T-helper 2 cell treated with Interferon-gamma antibody and Interleukin-4, amounts not matched to agents 100 ng/mL and 5 ng/mL, for 36 hours (primary cell): ENCODE measurements at regions not wholly inside any gene's neighbourhood (a gene's known extent, or its start where the extent isn't known, plus 50 kb on each side); places are given as distances from the start of the nearest gene placed in this dataset.
"Not testable (repeated sequence)": the region's sequence is repeated elsewhere in the genome, so short reads cannot be mapped to it uniquely, and the experiment has no call there.

ENCODE experiments used
- intact Hi-C: fragments of 100-400 bp; cut with micrococcal nuclease; formaldehyde crosslinking; loops from one replicate; pipeline ENCODE4 v1.15.1; 2023

DNA sequence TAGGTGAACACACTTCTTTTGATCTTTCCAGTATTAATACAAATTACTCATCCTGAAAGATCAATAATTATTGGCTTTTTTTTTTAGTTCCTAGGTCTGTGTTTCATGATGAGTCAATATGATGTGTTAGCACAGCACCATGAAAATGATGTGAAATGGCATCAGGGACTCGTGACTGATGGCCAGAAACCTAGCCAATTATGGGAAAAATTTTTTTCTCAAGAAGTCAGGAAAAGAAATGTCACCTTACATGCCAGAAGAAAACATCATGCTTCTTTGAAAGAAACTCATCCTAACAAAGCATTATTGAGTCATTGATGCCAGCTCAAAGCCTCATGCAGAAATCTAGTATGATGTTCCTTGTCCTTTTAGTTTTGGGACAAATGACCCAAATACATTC is 468.3 kb upstream of the CBLB start:
- intact Hi-C loops: loop anchor here (5.0 to 10.0 kb wide), 4 partner anchors 35 to 972 kb away; partner anchors contain the start of gene ALCAM

DNA sequence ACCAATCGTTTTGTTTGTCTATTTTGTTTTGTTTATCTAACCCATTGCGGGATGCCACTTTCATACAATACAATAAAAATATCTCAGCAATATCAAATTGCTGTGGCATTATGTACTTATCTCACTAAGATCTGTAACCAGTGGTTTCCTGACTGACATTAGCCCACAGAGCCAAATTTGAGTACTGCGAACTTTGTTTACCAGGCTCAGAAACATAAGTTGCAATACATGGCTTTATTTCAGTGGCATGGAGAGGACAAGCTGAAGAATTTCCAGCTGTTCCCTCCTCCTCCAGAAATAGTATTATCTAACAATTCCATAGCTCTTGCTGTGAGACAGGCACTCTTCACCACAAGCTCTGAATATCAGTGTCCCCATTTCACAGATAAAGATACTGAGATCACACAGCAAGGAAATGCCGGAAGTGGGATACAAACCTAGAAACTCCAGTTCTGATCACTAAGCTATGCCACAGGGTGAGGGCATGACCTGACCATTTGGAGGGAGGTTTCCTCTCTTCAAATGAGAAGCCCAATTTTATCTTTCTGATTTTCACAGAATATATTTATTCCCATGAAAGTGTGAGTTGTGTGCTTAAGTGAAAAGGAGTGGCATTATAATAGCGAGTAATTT is 469.9 kb upstream of the CBLB start:
- intact Hi-C loops: loop anchor here (5.0 to 10.0 kb wide), 4 partner anchors 36 to 974 kb away; partner anchors contain the start of gene ALCAM

DNA sequence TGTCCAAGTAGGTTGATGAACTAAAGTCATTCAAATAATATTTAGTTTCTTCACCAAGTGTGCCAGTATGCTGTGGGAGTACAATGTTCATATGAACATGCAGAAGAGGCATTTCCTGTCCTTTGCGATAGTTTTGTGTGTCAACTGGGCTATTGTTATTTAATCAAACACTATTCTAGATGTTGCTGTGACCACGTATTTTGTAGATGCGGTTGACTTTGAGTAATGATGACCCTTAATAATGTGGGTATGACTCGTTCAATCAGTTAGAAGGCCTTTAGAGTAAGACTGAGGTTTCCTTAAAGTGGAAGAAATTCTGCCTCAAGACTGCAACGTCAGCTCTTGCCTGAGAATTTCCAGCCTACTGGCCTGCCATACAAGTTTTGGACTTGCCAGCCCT is 470.7 kb upstream of the CBLB start:
- intact Hi-C loops: loop anchor here (5.0 to 10.0 kb wide), 4 partner anchors 37 to 975 kb away; partner anchors contain the start of gene ALCAM

DNA sequence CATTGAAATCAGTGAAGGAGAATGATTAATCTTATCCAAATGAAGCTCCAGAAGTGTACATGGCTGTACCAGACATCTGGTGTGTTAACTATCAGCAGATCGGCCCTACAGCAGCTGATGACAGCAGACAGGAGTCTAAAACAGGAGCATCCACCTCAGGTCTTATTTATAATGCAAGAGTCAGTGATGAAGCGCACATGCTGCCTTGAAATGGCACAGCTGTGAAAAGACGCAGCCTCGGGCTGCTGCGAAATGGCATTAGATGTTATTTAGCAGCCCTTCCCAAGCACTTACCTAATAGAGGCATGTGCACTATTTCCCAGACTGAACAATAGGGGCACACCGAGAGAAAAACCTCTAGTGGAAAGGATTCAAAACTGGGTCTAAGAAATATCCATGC is 472.3 kb upstream of the CBLB start:
- intact Hi-C loops: no loop called here

DNA sequence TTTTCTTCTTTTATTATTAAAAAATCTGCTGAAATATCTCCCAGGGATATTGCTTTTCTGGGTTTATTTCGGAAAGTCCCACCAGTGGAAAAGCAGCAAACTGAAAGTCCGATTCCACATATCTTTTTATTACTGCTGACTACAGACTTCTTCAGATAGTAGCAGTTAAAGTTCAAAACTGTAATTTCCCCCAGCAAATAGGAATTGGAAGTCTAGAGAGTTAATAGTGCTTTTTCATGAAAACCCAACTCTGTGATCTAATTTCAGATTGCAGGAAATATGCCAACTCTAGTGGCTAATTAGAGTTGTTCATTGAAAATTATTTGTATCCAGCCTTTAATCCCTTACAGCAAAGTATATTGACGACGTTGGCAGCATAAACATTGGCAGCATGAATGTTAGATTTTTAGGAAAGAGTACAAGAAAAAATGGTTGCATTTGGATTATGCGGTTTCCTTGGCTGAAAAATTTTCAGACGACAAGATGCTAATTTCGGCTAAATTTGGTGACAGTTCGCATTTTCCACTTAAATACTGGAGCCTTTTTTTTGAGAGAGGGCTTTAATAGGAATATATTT is 472.9 kb upstream of the CBLB start:
- intact Hi-C loops: no loop called here

DNA sequence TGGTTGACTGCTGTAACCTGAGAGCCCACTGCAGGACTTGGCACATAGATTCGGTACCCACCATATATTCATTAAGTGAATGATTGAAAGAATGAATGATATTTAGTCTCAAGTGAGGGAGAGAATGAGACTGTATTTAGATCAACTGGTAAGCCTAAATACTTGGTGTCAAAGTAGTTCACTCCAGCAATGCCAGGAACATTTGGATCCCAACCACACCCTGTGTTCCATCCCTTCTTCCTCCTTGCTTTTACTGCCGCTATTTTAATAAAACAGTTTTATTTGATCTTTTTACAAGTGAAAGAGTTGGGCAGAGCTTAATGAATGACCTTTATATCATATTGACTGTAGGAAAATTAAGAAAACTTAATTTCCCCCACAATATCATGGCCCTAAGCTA is 473.6 kb upstream of the CBLB start:
- intact Hi-C loops: no loop called here

DNA sequence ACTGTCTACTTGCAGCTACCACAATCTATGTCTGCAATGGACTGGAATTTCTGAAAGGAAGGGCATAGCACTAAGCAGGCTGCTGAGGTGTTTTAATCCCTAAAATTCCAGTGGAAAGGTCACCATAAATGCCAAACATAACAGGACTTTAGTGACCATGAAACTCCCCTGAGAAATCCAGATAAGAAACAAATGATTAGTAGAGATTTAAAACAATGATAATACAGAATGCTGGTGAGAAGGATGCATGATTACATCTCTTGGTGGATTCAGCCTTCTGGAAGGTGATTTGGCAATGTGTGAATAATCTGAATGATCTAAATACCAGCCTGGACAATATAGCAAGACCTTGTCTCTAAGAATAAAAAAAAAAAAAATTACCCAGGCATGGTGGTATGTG is 475.0 kb upstream of the CBLB start:
- intact Hi-C loops: no loop called here

DNA sequence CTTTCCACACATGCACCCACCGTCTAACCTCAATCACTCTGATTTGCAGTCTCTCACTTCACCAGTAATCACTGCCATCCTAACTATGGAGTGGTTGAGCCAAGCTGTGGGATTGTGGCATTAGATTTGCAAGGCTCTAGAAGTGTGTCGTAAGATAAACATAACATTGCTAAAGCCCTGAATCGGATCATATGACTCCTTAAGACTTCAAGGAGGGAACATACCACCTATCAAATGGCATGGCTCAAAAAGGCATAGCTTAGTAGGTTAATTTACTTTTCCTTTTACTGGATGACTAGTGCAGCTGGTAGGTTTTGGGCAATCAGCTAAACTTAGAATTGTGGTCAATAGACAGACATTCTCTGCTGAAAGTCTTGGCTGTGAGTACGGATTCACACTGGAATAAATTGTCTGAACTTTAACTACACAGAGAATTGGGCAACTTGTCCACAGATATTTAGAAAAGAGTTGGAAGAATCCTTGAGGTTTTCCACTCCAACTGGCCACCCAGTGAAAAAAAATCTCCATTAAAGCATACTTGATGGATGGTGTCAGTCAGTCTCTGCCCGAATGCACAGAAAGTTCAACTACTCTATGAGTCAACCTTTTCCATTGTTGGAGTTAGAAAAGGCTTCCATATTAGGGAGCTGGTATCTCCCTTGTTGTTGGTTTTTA is 476.7 kb upstream of the CBLB start:
- intact Hi-C loops: no loop called here

DNA sequence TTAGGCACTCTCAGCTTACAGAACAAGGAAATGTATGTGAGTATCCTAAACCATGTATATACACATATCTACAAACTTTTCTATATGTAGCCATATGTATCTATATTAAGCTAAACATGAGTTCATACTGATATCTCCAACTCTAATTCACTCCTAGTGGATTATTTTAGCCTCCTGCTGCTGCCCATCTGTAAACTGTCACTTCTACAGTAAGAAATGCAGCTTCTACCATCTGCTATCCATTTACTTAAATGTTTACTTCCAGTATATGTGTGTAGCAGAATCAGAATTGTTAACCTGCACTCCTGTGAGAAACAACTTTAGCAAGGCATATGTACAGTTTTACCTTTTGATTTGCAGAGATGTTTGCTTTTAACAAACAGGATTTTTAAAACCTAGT is 478.5 kb upstream of the CBLB start:
- intact Hi-C loops: no loop called here

DNA sequence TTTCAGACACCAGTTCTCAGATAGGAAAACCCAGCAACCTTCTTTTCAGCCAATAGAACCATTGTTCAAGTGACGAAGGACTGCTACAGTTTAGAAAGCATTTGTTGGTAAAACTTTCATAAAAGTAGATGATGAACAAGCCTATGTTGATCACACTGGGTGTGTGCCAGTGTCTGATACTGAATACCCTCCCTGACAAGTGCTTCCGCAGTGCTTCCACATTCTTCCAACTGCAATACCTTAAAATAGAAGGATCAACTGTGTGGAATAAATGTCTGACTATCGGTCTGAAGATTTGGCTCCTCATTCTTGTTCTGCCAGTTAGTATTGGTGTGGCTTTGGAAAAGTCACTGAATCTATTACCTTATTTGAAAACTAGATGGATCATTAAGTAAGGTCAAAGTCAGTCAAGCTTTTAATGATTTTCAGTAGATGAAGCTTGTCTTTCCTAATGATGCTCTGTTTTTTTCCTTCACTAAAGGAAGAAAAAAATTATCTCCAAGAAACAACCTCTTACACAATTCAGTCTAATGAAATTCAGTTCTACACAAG is 479.4 kb upstream of the CBLB start:
- intact Hi-C loops: no loop called here

DNA sequence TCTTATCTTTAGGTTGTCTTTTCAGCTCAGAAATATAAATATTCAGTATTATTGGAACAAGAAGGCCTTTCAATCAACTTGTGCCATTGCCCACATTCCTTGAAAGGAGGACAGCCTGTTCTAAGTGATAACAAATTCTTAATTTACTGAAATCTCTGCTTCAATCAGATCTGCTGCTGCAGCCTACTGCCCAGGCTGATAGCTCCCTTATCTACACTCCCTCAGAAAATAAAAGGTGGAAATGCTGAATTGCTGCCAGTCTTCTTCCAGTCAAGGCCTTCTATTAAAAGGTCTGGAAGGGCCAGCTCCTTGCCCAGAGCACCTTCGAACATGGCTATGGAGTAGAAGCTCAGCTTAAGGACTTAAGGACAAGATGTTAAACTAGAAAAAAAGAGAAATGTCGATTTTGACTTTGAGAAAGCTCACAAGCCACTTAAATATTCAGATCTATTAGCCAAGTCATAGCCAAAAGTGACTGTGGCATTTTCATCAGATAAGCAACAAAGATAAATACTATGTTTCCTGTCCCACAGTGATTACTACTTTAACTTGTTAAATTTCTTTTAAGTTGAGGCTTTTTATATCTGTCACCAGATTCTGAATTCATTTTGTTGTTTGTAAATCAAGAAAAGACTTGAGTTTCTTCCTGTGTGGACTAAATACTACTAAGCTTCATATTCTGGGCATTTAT is 480.5 kb upstream of the CBLB start:
- intact Hi-C loops: no loop called here

DNA sequence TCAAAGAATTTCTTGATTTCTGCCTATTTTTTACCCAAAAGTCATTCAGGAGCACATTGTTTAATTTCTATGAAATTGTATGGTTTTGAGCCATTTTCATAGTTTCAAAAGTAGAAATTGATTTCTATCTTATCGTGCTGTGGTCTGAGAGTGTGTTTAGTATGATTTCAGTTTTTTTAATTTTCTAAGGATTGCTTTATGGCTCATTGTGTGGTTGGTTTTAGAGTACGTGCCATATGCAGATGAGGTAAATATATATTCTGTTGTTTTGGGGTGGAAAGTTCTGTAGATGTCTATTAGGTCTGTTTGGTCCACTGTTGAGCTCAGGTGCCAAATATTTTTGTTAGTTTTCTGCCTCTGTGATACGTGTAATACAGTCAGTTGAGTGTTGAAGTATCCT is 487.1 kb upstream of the CBLB start:
- intact Hi-C loops: no loop called here

DNA sequence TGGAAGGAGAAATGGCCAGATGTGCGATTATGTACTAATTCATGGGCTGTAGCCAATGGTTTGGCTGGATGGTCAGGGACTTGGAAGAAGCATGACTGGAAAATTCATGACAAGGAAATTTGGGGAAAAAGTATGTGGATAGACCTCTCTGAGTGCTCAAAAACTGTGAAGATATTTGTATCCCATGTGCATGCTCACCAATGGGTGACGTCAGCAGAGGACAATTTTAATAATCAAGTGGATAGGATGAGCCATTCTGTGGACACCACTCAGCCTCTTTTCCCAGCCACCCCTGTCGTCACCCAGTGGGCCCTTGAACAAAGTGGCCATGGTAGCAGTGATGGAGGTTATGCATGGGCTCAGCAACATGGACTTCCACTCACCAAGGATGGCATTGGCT is 490.9 kb upstream of the CBLB start:
- intact Hi-C loops: no loop called here

DNA sequence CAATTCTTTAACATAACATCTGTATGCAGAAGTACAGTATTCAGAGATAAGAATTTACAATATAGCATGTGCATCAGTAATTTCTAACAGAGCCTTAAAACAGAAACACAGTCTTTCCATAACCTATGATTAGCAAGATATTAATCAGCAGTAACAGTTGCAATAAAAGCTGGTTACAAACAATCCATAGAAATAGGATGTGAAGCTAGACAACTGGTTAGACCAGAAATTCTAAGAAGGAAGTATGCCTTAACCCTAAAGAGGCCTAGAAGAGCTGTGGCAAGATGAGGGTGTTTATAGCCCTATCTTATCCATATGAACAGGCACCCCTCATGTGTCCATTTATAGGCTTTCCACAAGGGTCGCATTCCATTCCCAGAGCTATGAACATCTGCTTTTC is 492.1 kb upstream of the CBLB start:
- intact Hi-C loops: not testable (repeated sequence)

DNA sequence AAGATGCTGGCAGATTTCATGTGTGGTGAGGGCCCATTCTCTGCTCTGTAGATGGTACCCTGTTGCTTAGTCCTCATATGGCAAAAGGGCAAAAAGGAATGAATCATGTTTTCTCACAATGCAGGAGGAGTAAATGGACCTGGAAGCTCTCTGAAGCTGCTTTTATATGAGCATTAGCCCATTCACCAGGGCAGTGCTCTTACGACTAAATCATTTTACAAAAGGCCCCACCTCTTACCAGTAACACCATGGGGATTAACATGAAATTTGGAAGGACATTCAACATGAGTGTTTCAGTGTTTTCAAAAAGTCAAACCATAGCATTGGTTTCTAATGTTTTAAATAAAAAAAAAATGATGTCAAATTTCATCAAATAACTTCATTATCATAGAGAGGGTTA is 495.7 kb upstream of the CBLB start:
- intact Hi-C loops: no loop called here

DNA sequence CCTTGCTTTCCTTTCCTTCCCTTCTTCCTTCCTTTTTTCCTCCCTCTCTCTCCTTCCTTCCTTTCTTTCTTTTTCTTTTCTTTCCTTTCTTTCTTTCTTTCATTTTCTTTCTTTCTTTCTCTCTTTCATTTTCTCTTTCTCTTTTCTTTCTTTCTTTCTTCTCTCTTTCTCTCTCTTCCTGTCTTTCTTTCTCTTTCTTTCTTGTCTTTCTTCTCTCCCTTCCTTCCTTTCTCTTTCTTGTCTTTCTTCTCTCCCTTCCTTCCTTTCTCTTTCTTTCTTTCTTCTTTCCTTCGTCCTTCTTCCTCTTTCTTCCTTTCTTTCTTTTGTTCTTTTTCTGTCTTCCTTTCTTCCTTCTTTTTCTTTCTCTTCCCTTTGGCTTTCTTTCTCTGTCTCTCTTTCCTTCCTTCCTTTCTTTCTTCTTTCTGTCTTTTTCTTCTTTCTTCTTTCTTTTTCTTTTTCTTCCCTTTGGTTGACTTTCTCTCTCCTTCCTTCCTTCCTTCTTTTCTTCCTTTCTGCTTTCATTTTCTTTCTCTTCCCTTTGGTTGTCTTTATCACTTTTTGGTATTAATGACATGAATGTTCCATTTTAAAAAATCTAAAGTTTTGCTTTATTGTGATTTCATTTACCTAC is 496.4 kb upstream of the CBLB start:
- intact Hi-C loops: no loop called here

DNA sequence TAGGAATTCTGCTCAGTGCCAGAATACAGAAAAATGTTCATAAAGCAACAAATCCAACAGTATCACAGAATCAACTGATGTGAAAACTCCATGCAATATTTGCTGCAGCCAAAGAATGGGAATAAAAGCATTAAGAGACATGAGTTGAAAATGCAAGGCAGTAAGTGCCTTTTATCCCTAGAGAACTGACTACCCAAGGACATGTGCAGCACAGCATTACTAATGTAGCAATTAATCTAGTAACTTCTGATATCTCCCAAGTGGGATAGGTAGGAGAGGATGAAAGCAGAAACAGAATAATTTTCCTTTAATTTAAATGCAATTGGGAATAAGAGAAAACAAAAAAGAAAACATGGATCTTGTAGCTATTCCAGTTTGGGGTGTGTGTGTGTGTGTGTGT is 497.5 kb upstream of the CBLB start:
- intact Hi-C loops: no loop called here

DNA sequence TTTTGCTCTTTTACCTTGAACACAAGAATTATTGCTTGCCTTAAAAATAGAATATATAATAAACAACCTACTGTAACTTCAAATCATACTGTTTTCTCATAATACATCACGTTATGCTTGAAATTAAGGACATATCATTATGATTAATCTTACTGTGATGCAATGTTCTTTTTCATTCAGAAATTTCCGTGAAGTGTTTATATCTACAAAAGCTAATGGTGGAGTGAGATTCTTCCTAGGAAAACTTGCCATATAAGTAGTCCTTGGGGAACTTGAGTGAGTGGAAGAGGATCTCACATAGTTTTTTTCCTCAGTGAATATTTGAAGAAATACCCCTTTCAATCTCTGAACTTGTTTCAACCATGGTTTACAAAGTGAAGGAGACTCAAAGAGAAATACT is 498.7 kb upstream of the CBLB start:
- intact Hi-C loops: no loop called here

DNA sequence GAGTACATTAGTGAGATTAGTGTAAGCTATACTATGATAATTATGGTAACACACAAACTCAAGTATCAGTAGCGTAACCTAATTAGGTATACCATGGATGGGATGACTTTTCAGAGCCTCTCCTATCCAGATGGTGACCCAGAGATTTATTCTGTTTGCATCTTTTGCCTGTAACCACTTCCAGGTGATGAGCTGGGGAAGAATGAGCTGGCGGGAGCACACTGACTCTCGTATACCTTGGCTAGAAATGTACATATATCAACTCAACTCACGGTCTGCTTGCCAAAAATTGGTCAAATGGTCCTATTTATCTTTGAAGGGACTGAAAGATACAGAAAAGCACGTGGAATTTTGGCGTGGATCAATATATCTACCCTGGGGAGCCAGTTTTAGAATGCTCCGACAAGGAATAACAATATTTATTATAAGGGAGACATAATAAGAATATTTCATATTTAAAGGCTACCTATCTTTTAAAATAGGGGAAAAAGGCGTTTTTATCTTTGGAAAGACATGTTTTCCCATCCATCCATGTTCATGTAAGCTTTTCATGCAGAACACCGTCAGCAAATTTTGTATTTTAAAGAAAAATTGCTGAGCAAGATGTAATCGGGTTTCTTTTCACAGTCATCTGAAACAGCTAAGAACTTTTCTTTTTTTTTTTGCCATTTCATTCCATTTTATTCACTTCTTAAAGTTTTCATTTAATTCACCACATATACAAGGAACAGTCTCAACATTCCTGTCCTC is 502.6 kb upstream of the CBLB start:
- intact Hi-C loops: no loop called here

DNA sequence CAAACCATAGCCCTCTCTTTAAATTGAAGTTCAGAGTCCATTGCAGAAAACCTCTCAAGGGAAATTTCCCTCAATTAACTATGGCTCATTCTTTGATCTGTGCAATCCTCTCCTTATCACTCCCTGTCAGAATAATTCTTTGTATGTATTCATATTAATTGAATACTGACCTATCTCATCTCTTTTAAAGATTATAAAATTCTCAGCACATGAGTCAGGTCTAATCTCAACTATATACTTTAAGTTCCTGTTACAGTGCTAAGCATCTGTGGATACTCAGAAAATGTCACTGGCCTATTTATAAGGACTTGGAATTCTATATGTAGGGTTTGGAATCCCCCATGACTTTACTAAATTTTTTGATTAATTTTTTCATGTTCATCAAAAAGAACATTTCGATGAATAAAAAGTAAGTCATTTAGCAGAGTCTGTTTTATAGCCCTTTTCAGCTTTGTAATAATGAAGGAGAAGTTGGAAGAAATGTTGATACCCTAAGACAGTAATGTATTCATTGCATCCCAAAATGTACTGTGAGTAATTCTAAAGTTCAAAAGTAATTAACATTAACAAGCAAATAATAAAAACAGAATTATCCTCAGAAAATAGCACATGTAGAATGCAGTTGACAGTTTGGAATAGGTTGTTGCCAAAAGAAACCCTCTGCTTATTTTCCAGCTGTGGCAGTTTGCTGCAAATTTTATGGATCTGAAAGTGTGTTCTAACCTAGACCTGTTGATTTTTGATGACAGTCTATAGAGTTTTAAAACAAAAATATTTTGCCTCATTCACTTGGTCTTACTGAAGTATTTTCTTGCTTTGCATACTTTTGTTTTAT is 503.4 kb upstream of the CBLB start:
- intact Hi-C loops: no loop called here
